ENCODE measurements at regions not wholly inside any gene's neighbourhood (a gene's known extent, or its start where the extent isn't known, plus 50 kb on each side); places are given as distances from the start of the nearest gene placed in this dataset.

GRCh38 chr3:171982828-171983227, 56.5 kb upstream of the FNDC3B start (continued):
- TF ChIP-seq CHD7 (IDR thresholded peaks at IDR 0.05; ENCODE audit: insufficient replicate concordance, low read length) (no peak), BACH1 (IDR thresholded peaks at IDR 0.05; ENCODE audit: low read length) (no peak), HDAC2 (IDR thresholded peaks at IDR 0.05; ENCODE audit: borderline replicate concordance in 1 of 2, low read depth in 2 of 2, low read length in 2 of 2) (no peak), ASH2L (IDR thresholded peaks at IDR 0.05; ENCODE audit: low read length) (no peak), GABPA (IDR thresholded peaks at IDR 0.05; ENCODE audit: borderline replicate concordance, insufficient read depth, low read length) (no peak), TBP (IDR thresholded peaks at IDR 0.05; ENCODE audit: low read depth, low read length) (no peak), POU5F1 (IDR thresholded peaks at IDR 0.05; ENCODE audit: low read depth, low read length) (no peak), FOSL1 (IDR thresholded peaks at IDR 0.05; ENCODE audit: insufficient read depth, low read depth, low read length) (no peak), EP300 (IDR thresholded peaks at IDR 0.05; ENCODE audit: borderline replicate concordance in 1 of 2, low read depth in 2 of 2, low read length in 2 of 2) (no peak), GTF2F1 (IDR thresholded peaks at IDR 0.05; ENCODE audit: borderline replicate concordance, low read depth, low read length) (no peak)

Data from H1 (cell line).